ENCODE measurements at regions not wholly inside any gene's neighbourhood (a gene's known extent, or its start where the extent isn't known, plus 50 kb on each side); places are given as distances from the start of the nearest gene placed in this dataset.

- TF ChIP-seq CEBPB (IDR thresholded peaks at IDR 0.05) = no peak
- no peak for TF ChIP-seq TCF12 (IDR thresholded peaks at IDR 0.05; ENCODE audit: low read depth)
- no peak for TF ChIP-seq RAD21 (IDR thresholded peaks at IDR 0.05; ENCODE audit: low read depth)
- TF ChIP-seq EP300 (IDR thresholded peaks at IDR 0.05; ENCODE audit: borderline replicate concordance) = no peak
- TF ChIP-seq NFIC (IDR thresholded peaks at IDR 0.05) = no peak
- TF ChIP-seq YY1 (IDR thresholded peaks at IDR 0.05; ENCODE audit: low read depth) = no peak
- no peak for TF ChIP-seq TAF1 (IDR thresholded peaks at IDR 0.05; ENCODE audit: low read depth)
- TF ChIP-seq, protein P1, sequence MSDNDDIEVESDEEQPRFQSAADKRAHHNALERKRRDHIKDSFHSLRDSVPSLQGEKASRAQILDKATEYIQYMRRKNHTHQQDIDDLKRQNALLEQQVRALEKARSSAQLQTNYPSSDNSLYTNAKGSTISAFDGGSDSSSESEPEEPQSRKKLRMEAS (IDR thresholded peaks at IDR 0.05) = no peak
- no peak for TF ChIP-seq TEAD4 (IDR thresholded peaks at IDR 0.05)
- no peak for TF ChIP-seq EGR1 (IDR thresholded peaks at IDR 0.05)
These were observed 234.7 kb upstream of the FKBP1C start for GRCh38 chr6:62976566-62976965.
